Chondrocyte (in vitro differentiated cells): ENCODE measurements at regions not wholly inside any gene's neighbourhood (a gene's known extent, or its start where the extent isn't known, plus 50 kb on each side); places are given as distances from the start of the nearest gene placed in this dataset.

Source experiments
- DNase-seq: peaks from one replicate; pipeline ENCODE4 v3.0.0; 2021; ENCODE audit warnings: mixed read lengths, low spot score
- H3K27ac Mint-ChIP-seq: one replicate; pipeline ENCODE4 v1.8.0; 2021; ENCODE audit warnings: mild to moderate bottlenecking, moderate library complexity, mixed read lengths; ENCODE audit not compliant: unreplicated experiment
- H3K27me3 Mint-ChIP-seq: 2 replicates; pipeline ENCODE4 v1.8.0; 2021; ENCODE audit warnings: low read depth, mixed read lengths
- H3K36me3 Mint-ChIP-seq: 2 replicates; pipeline ENCODE4 v1.8.0; 2021; ENCODE audit warnings: low read depth, mixed read lengths
- H3K4me1 Mint-ChIP-seq: 2 replicates; pipeline ENCODE4 v1.8.0; 2021; ENCODE audit warnings: low read depth, mild to moderate bottlenecking, mixed read lengths
- H3K4me3 Mint-ChIP-seq: one replicate; pipeline ENCODE4 v1.8.0; 2021; ENCODE audit warnings: mild to moderate bottlenecking, moderate library complexity, mixed read lengths; ENCODE audit not compliant: unreplicated experiment
- H3K9me3 Mint-ChIP-seq: 2 replicates; pipeline ENCODE4 v1.8.0; 2021; ENCODE audit warnings: low read depth, mixed read lengths
- CTCF ChIP-seq: fragments of 200-600 bp; sonication (generic); IDR thresholded peaks from 2 replicates; pipeline ENCODE4 v1.5.0; 2021; ENCODE audit warnings: antibody characterized with exemption, mild to moderate bottlenecking, moderate library complexity

GRCh38 chr15:83358972-83359564, 74.6 kb upstream of the BNC1 start:
- no peaks in the 10 kb centered on the region for H3K36me3 Mint-ChIP-seq
- no peaks in the 10 kb centered on the region for H3K9me3 Mint-ChIP-seq
- no peak overlapping the region for H3K27ac Mint-ChIP-seq
- no peaks in the 10 kb centered on the region for H3K27me3 Mint-ChIP-seq
- H3K4me1 Mint-ChIP-seq = no peaks in the 10 kb centered on the region
- no peak overlapping the region for H3K4me3 Mint-ChIP-seq
- no peak for DNase-seq
- no peak for TF ChIP-seq CTCF

- Mint-ChIP-seq H3K4me1 (peaks cover 6% of the 10 kb centered on the region), H3K9me3 (no peaks in the 10 kb centered on the region), H3K27me3 (peaks cover 8% of the 10 kb centered on the region), H3K4me3 (no peak overlapping the region), H3K36me3 (no peaks in the 10 kb centered on the region), H3K27ac (no peak overlapping the region)
- TF ChIP-seq CTCF = no peak
- no peak for DNase-seq
These were observed 78.2 kb upstream of the BNC1 start for GRCh38 chr15:83362706-83363105.

DNA sequence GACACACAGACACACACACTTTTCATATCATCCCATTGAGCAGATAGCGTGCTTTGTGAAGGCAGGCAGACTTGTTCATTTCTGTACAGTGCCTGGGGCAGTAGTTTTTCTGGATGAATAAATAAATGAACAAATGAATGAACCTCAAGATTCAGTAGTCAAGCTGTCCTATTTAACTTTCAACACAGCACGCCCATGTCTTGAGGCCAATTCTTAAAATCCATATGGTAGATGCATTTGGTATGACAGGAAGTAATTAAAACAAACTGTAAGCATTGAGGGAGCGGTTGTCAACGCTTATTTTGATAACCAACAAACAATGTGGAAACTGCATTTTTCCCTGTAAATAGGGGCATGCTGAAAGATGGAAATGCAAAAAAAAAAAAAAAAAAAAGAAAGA, 80.0 kb upstream of the BNC1 start:
- no peak overlapping the region for H3K27ac Mint-ChIP-seq
- no peak for TF ChIP-seq CTCF
- no peaks in the 10 kb centered on the region for H3K36me3 Mint-ChIP-seq
- DNase-seq = no peak
- no peaks in the 10 kb centered on the region for H3K9me3 Mint-ChIP-seq
- no peak overlapping the region for H3K4me3 Mint-ChIP-seq
- H3K4me1 Mint-ChIP-seq = peaks cover 6% of the 10 kb centered on the region
- H3K27me3 Mint-ChIP-seq = peaks cover 8% of the 10 kb centered on the region

GRCh38 chr15:83365370-83365938, 81.0 kb upstream of the BNC1 start:
- Mint-ChIP-seq H3K27ac (peak overlapping the region; percentile 61), H3K4me1 (peaks cover 6% of the 10 kb centered on the region), H3K27me3 (peaks cover 8% of the 10 kb centered on the region), H3K9me3 (no peaks in the 10 kb centered on the region), H3K4me3 (peak overlapping the region; percentile 73), H3K36me3 (no peaks in the 10 kb centered on the region)
- peak; percentile 10 for TF ChIP-seq CTCF
- DNase-seq = no peak

DNA sequence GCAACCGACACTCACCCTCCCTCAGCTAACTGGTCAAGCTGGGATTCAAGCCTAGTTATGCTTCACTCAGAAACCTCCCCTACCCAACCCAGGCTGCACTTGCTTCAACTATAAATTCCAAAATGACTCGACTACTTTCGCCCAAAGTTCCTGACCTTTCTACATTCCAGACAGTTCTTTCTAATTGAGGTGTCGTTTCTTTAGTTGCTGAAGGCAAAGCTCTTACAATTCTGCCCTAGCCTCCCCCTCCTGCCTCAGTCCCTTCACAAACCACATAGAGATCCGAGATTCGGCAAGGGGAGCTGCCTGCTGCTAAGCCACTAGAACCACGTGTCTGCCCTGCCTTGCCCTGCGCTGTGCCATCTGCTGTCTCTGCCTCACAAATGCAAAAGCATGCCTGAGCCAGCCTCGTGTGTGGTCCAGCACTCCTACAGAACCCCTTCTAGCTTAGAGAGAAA, 74.7 kb upstream of the SH3GL3 start:
- Mint-ChIP-seq H3K27me3 (peaks cover 33% of the 10 kb centered on the region), H3K4me3 (peak overlapping the region; percentile 13), H3K36me3 (peaks cover 2% of the 10 kb centered on the region), H3K4me1 (peaks cover 6% of the 10 kb centered on the region), H3K9me3 (no peaks in the 10 kb centered on the region), H3K27ac (peak overlapping the region; percentile 2)
- TF ChIP-seq CTCF = no peak
- DNase-seq = no peak
